HepG2 (cell line): ENCODE measurements at regions not wholly inside any gene's neighbourhood (a gene's known extent, or its start where the extent isn't known, plus 50 kb on each side); places are given as distances from the start of the nearest gene placed in this dataset.

ENCODE experiments used
- CEBPB ChIP-seq: IDR thresholded peaks from 2 replicates; pipeline ENCODE4 v1.6.1; 2011; ENCODE audit warnings: low read depth, low read length, improper control_type of control experiment, borderline replicate concordance
- EP300 ChIP-seq, 3 experiments: sonication (generic) in 1 of 3; formaldehyde crosslinking in 1 of 3; IDR thresholded peaks; 2 replicates each; pipeline versions ENCODE4 v1.5.1 to v1.6.1; 2011 to 2020; ENCODE audit warnings: low read depth in 2 of 3, low read length in 2 of 3, borderline replicate concordance in 1 of 3, improper control_type of control experiment in 1 of 3, mild to moderate bottlenecking in 1 of 3, missing genetic modification reagents in 1 of 3, moderate library complexity in 1 of 3
- GATAD2A ChIP-seq: IDR thresholded peaks from 2 replicates; pipeline ENCODE4 v1.6.1; 2016
- HMG20A ChIP-seq: IDR thresholded peaks from 2 replicates; pipeline ENCODE4 v1.6.1; 2016; ENCODE audit warnings: borderline replicate concordance
- SOX13 ChIP-seq, 3 experiments: fragments of 450-650 bp in 1 of 3; sonication (generic) in 1 of 3; formaldehyde crosslinking in 1 of 3; IDR thresholded peaks in 2 of 3; conservative IDR thresholded peaks in 1 of 3; 2 replicates each; pipeline versions ENCODE4 v1.5.0 to v1.6.1; 2016 to 2020; ENCODE audit warnings: antibody characterized with exemption in 1 of 3, mild to moderate bottlenecking in 1 of 3, missing compliant biosample characterization in 1 of 3, missing genetic modification reagents in 1 of 3, moderate library complexity in 1 of 3
- YY1 ChIP-seq: IDR thresholded peaks from 2 replicates; pipeline ENCODE4 v1.6.1; 2011; ENCODE audit warnings: low read length, low read depth, moderate library complexity, mild to moderate bottlenecking; ENCODE audit not compliant: insufficient read depth, insufficient replicate concordance
- ZNF24 ChIP-seq: fragments of 450-650 bp; IDR thresholded peaks from 2 replicates; pipeline ENCODE4 v1.6.1; 2017; ENCODE audit warnings: antibody characterized with exemption, mild to moderate bottlenecking
- ZNF253 ChIP-seq: sonication (generic); formaldehyde crosslinking; IDR thresholded peaks from 2 replicates; pipeline ENCODE4 v1.8.0; 2022; ENCODE audit warnings: mild to moderate bottlenecking, missing genetic modification reagents, borderline replicate concordance
- ZNF331 ChIP-seq: sonication (generic); formaldehyde crosslinking; IDR thresholded peaks from 2 replicates; pipeline ENCODE4 v1.4.0; 2020; ENCODE audit warnings: missing genetic modification reagents
- ZNF644 ChIP-seq: IDR thresholded peaks from 2 replicates; pipeline ENCODE4 v1.6.1; 2016; ENCODE audit warnings: low read depth

- TF ChIP-seq EP300 (IDR thresholded peaks at IDR 0.05; ENCODE audit: low read depth in 2 of 2, low read length in 2 of 2) (no peak), EP300 (CRISPR knock-in tag; IDR thresholded peaks at IDR 0.05; ENCODE audit: borderline replicate concordance) (0 out of 2 replicates have a peak, but pooled peaks have one; percentile 30), ZNF331 (0 out of 2 replicates have a peak, but pooled peaks have one; percentile 18), ZNF24 (no peak), SOX13 (IDR thresholded peaks at IDR 0.05) (no peak), SOX13 (CRISPR knock-in tag; conservative IDR thresholded peaks at IDR 0.05 in 1 of 2, IDR thresholded peaks at IDR 0.05 in 1 of 2) (peak in 1 of 2 experiments; percentile 88; a peak in 2 of 4 replicates), GATAD2A (peak; percentile 60; the same call in 1 of the 2 replicates), HMG20A (peak; percentile 38; the same call in 1 of the 2 replicates), ZNF253 (CRISPR knock-in tag) (no peak), CEBPB (no peak), ZNF644 (0 out of 2 replicates have a peak, but pooled peaks have one; percentile 25), YY1 (no peak)
Measured at GRCh38 chr14:32277998-32278397, 51.1 kb upstream of the AKAP6 start (continued).
